Panc1 (cell line): ENCODE measurements at regions not wholly inside any gene's neighbourhood (a gene's known extent, or its start where the extent isn't known, plus 50 kb on each side); places are given as distances from the start of the nearest gene placed in this dataset.

Experiments
- ATAC-seq: fragments of 200-7000 bp; cut with Tn5 transposase; 2 replicates; pipeline ENCODE4 v1.9.1; 2020; ENCODE audit warnings: mild to moderate bottlenecking, moderate library complexity
- BruUV-seq: library from RNA; stranded (reverse); fragments of 400-500 nt; replicated peaks from 2 replicates; lab custom pipeline; 2021; lab: Mats Ljungman, UMichigan
- CTCF ChIA-PET: fragments of 300-600 bp; sonication (Branson Sonifier 250); formaldehyde crosslinking; loops from one replicate; lab custom pipeline; 2022; ENCODE audit warnings: antibody characterized with exemption; lab: Charles Lee
- POLR2A ChIA-PET: fragments of 300-600 bp; sonication (Branson Sonifier 250); formaldehyde crosslinking; loops from one replicate; lab custom pipeline; 2022; ENCODE audit warnings: antibody characterized with exemption; lab: Charles Lee
- DNase-seq: peaks from one replicate; pipeline ENCODE4 v3.0.0-alpha.2; 2010; ENCODE audit warnings: low read depth, low spot score
- H3K27ac ChIP-seq: 2 replicates; pipeline ENCODE4 v1.5.1; 2011; ENCODE audit warnings: mild to moderate bottlenecking, low read length, inconsistent platforms
- H3K27me3 ChIP-seq: fragments of 200-500 bp; sonication (Bioruptor generic); 2 replicates; pipeline ENCODE4 v1.6.0; 2014; ENCODE audit warnings: low read length, inconsistent platforms; ENCODE audit not compliant: control insufficient read depth, insufficient read depth
- H3K36me3 ChIP-seq: fragments of 200-500 bp; sonication (Bioruptor generic); 2 replicates; pipeline ENCODE4 v1.5.1; 2014; ENCODE audit warnings: inconsistent platforms, mild to moderate bottlenecking, low read length, moderate library complexity; ENCODE audit not compliant: control insufficient read depth, insufficient read depth
- H3K4me1 ChIP-seq: 2 replicates; pipeline ENCODE4 v1.5.1; 2011; ENCODE audit warnings: inconsistent platforms, mild to moderate bottlenecking, low read length, moderate library complexity; ENCODE audit not compliant: control insufficient read depth, insufficient read depth
- H3K4me3 ChIP-seq, 2 experiments: 2 replicates each; pipeline ENCODE4 v1.5.1; 2011 to 2012; ENCODE audit warnings: low read depth in 2 of 2, low read length in 2 of 2, mild to moderate bottlenecking in 2 of 2, inconsistent platforms in 1 of 2, moderate library complexity in 1 of 2
- H3K9me3 ChIP-seq: fragments of 200-500 bp; sonication (Bioruptor generic); 2 replicates; pipeline ENCODE4 v1.5.1; 2014; ENCODE audit warnings: low read depth, mild to moderate bottlenecking, inconsistent platforms, low read length, moderate library complexity; ENCODE audit not compliant: control insufficient read depth, insufficient read depth
- CTCF ChIP-seq: fragments of 450-650 bp; IDR thresholded peaks from 2 replicates; pipeline ENCODE4 v1.5.1; 2017; ENCODE audit warnings: mild to moderate bottlenecking
- POLR2AphosphoS5 ChIP-seq: IDR thresholded peaks from 2 replicates; pipeline ENCODE4 v1.6.1; 2012; ENCODE audit warnings: mild to moderate bottlenecking, low read depth, low read length, moderate library complexity
- REST ChIP-seq, 2 experiments: IDR thresholded peaks; 2 replicates each; pipeline ENCODE4 v1.6.1; 2011 to 2012; ENCODE audit warnings: low read depth in 2 of 2, control low read depth in 1 of 2, low read length in 1 of 2, mild to moderate bottlenecking in 1 of 2, moderate library complexity in 1 of 2; ENCODE audit not compliant: insufficient read depth in 1 of 2
- SIN3A ChIP-seq: IDR thresholded peaks from 2 replicates; pipeline ENCODE4 v1.6.1; 2012; ENCODE audit warnings: low read depth, mild to moderate bottlenecking, low read length, moderate library complexity, borderline replicate concordance; ENCODE audit not compliant: insufficient read depth
- TCF7L2 ChIP-seq: IDR thresholded peaks from 2 replicates; pipeline ENCODE4 v1.6.1; 2011; ENCODE audit warnings: mild to moderate bottlenecking, low read depth, low read length, inconsistent platforms
- in situ Hi-C: cut with HindIII; loops from 2 replicates; pipeline ENCODE4 v1.10.0; 2016; ENCODE audit warnings: low sequenced_read_pairs, low pct_unique_long_range_greater_than_20kb
- intact Hi-C: fragments of 100-400 bp; cut with micrococcal nuclease; formaldehyde crosslinking; loops from one replicate; pipeline ENCODE4 v1.10.0; 2022; ENCODE audit not compliant: unreplicated experiment

GRCh38 chr18:22257022-22257543 lies 87.7 kb downstream of the GATA6 start:
- no peak overlapping the region for H3K27ac ChIP-seq
- CTCF ChIA-PET: no interaction called here
- no peaks in the 10 kb centered on the region for H3K27me3 ChIP-seq
- no peak for ATAC-seq
- TF ChIP-seq SIN3A (no peak), CTCF (no peak), REST (IDR thresholded peaks at IDR 0.05; ENCODE audit: insufficient read depth in 1 of 2, low read depth in 2 of 2, low read length in 1 of 2) (no peak), POLR2AphosphoS5 (no peak), TCF7L2 (no peak)
- POLR2A ChIA-PET: no interaction called here
- no peak for DNase-seq
- H3K9me3 ChIP-seq: no peaks in the 10 kb centered on the region
- no TSS peak for BruUV-seq
- in situ Hi-C loops (no loop called here), intact Hi-C loops (no loop called here)
- H3K36me3 ChIP-seq: no peaks in the 10 kb centered on the region
- H3K4me3 ChIP-seq: no peak overlapping the region
- H3K4me1 ChIP-seq: no peaks in the 10 kb centered on the region

GRCh38 chr18:22254088-22254487 lies 84.7 kb downstream of the GATA6 start:
- no peak overlapping the region for H3K4me3 ChIP-seq
- in situ Hi-C loops (no loop called here), intact Hi-C loops (no loop called here)
- H3K36me3 ChIP-seq: no peaks in the 10 kb centered on the region
- TF ChIP-seq TCF7L2 (no peak), REST (IDR thresholded peaks at IDR 0.05; ENCODE audit: insufficient read depth in 1 of 2, low read depth in 2 of 2, low read length in 1 of 2) (no peak), CTCF (no peak), SIN3A (no peak), POLR2AphosphoS5 (no peak)
- H3K4me1 ChIP-seq: no peaks in the 10 kb centered on the region
- peaks cover 4% of the 10 kb centered on the region; the same call in 1 of the 2 replicates for H3K27me3 ChIP-seq
- DNase-seq: no peak
- no TSS peak for BruUV-seq
- no peak for ATAC-seq
- no peaks in the 10 kb centered on the region for H3K9me3 ChIP-seq
- POLR2A ChIA-PET: no interaction called here
- H3K27ac ChIP-seq: no peak overlapping the region
- CTCF ChIA-PET: no interaction called here
